ENCODE measurements at regions not wholly inside any gene's neighbourhood (a gene's known extent, or its start where the extent isn't known, plus 50 kb on each side); places are given as distances from the start of the nearest gene placed in this dataset.

GRCh38 chr16:73252446-73252845, 204.5 kb upstream of the ZFHX3 start:
- Mint-ChIP-seq H3K4me1 (no peaks in the 10 kb centered on the region), H3K27me3 (no peaks in the 10 kb centered on the region), H3K9me3 (no peaks in the 10 kb centered on the region), H3K4me3 (no peak overlapping the region), H3K27ac (no peak overlapping the region)
- no peak for DNase-seq
- ATAC-seq = no peak

GRCh38 chr16:73251608-73252007, 203.7 kb upstream of the ZFHX3 start:
- Mint-ChIP-seq H3K27ac (no peak overlapping the region), H3K4me3 (no peak overlapping the region), H3K9me3 (no peaks in the 10 kb centered on the region), H3K27me3 (no peaks in the 10 kb centered on the region), H3K4me1 (no peaks in the 10 kb centered on the region)
- ATAC-seq = no peak
- no peak for DNase-seq

- Mint-ChIP-seq H3K9me3 (peaks cover 0 to 8% of the 10 kb centered on the region in 2 donors), H3K4me1 (no peaks in the 10 kb centered on the region), H3K27ac (no peak overlapping the region), H3K4me3 (no peak overlapping the region), H3K27me3 (no peaks in the 10 kb centered on the region)
- ATAC-seq = no peak
- DNase-seq = no peak
Observed at GRCh38 chr16:73248316-73248715, 200.4 kb upstream of the ZFHX3 start.

- Mint-ChIP-seq H3K27ac (no peak overlapping the region), H3K27me3 (no peaks in the 10 kb centered on the region), H3K9me3 (peaks cover 0 to 8% of the 10 kb centered on the region in 2 donors), H3K4me3 (no peak overlapping the region), H3K4me1 (no peaks in the 10 kb centered on the region)
- ATAC-seq (no peak), DNase-seq (no peak)
Observed at GRCh38 chr16:73240920-73241319, 193.0 kb upstream of the ZFHX3 start.

- H3K27ac Mint-ChIP-seq = no peak overlapping the region
- DNase-seq = no peak
- ATAC-seq = no peak
- no peaks in the 10 kb centered on the region for H3K27me3 Mint-ChIP-seq
- H3K4me1 Mint-ChIP-seq = no peaks in the 10 kb centered on the region
- H3K9me3 Mint-ChIP-seq = peaks cover 0 to 3% of the 10 kb centered on the region in 2 donors
- H3K4me3 Mint-ChIP-seq = no peak overlapping the region
Observed at GRCh38 chr16:73237601-73238000, 189.7 kb upstream of the ZFHX3 start.

- Mint-ChIP-seq H3K27ac (no peak overlapping the region), H3K27me3 (no peaks in the 10 kb centered on the region), H3K4me1 (no peaks in the 10 kb centered on the region), H3K9me3 (peaks cover 0 to 7% of the 10 kb centered on the region in 2 donors), H3K4me3 (no peak overlapping the region)
- ATAC-seq = no peak
- DNase-seq = no peak
Observed at GRCh38 chr16:73234496-73234895, 186.6 kb upstream of the ZFHX3 start.

GRCh38 chr16:73233846-73234424, 186.0 kb upstream of the ZFHX3 start:
- H3K27me3 Mint-ChIP-seq = no peaks in the 10 kb centered on the region
- H3K27ac Mint-ChIP-seq = no peak overlapping the region
- H3K9me3 Mint-ChIP-seq = peaks cover 0 to 7% of the 10 kb centered on the region in 2 donors
- H3K4me1 Mint-ChIP-seq = no peaks in the 10 kb centered on the region
- no peak overlapping the region for H3K4me3 Mint-ChIP-seq
- ATAC-seq (no peak), DNase-seq (no peak)

- no peak for DNase-seq
- Mint-ChIP-seq H3K27ac (no peak overlapping the region), H3K4me1 (no peaks in the 10 kb centered on the region), H3K4me3 (no peak overlapping the region), H3K27me3 (no peaks in the 10 kb centered on the region), H3K9me3 (peaks cover 0 to 7% of the 10 kb centered on the region in 2 donors)
- ATAC-seq = no peak
Observed at GRCh38 chr16:73233329-73233765, 185.4 kb upstream of the ZFHX3 start.

GRCh38 chr16:73232555-73233328, 184.8 kb upstream of the ZFHX3 start:
- Mint-ChIP-seq H3K4me3 (no peak overlapping the region), H3K27me3 (no peaks in the 10 kb centered on the region), H3K9me3 (peaks cover 0 to 7% of the 10 kb centered on the region in 2 donors), H3K27ac (peak overlapping the region in 1 of 2 donors; percentile 29), H3K4me1 (no peaks in the 10 kb centered on the region)
- ATAC-seq = no peak
- DNase-seq = no peak

- Mint-ChIP-seq H3K4me1 (no peaks in the 10 kb centered on the region), H3K27me3 (no peaks in the 10 kb centered on the region), H3K4me3 (no peak overlapping the region), H3K27ac (no peak overlapping the region), H3K9me3 (peaks cover 0 to 7% of the 10 kb centered on the region in 2 donors)
- no peak for ATAC-seq
- no peak for DNase-seq
Observed at GRCh38 chr16:73231944-73232554, 184.1 kb upstream of the ZFHX3 start.

GRCh38 chr16:73231379-73231778, 183.5 kb upstream of the ZFHX3 start:
- peaks cover 0 to 7% of the 10 kb centered on the region in 2 donors for H3K9me3 Mint-ChIP-seq
- no peak overlapping the region for H3K27ac Mint-ChIP-seq
- DNase-seq (no peak), ATAC-seq (no peak)
- H3K27me3 Mint-ChIP-seq = no peaks in the 10 kb centered on the region
- H3K4me1 Mint-ChIP-seq = no peaks in the 10 kb centered on the region
- H3K4me3 Mint-ChIP-seq = no peak overlapping the region

- H3K27me3 Mint-ChIP-seq = no peaks in the 10 kb centered on the region
- H3K27ac Mint-ChIP-seq = no peak overlapping the region
- H3K9me3 Mint-ChIP-seq = peaks cover 0 to 7% of the 10 kb centered on the region in 2 donors
- no peak overlapping the region for H3K4me3 Mint-ChIP-seq
- DNase-seq = no peak
- no peak for ATAC-seq
- no peaks in the 10 kb centered on the region for H3K4me1 Mint-ChIP-seq
Observed at GRCh38 chr16:73230651-73231050, 182.7 kb upstream of the ZFHX3 start.

GRCh38 chr16:73228649-73229048, 180.7 kb upstream of the ZFHX3 start:
- H3K4me1 Mint-ChIP-seq = no peaks in the 10 kb centered on the region
- ATAC-seq (no peak), DNase-seq (no peak)
- H3K4me3 Mint-ChIP-seq = no peak overlapping the region
- no peaks in the 10 kb centered on the region for H3K27me3 Mint-ChIP-seq
- H3K27ac Mint-ChIP-seq = no peak overlapping the region
- peaks cover 0 to 7% of the 10 kb centered on the region in 2 donors for H3K9me3 Mint-ChIP-seq

- Mint-ChIP-seq H3K27ac (no peak overlapping the region), H3K4me1 (no peaks in the 10 kb centered on the region), H3K27me3 (no peaks in the 10 kb centered on the region), H3K9me3 (no peaks in the 10 kb centered on the region), H3K4me3 (no peak overlapping the region)
- no peak for ATAC-seq
- no peak for DNase-seq
Observed at GRCh38 chr16:73226675-73227074, 178.7 kb upstream of the ZFHX3 start.

GRCh38 chr16:73225983-73226382, 178.1 kb upstream of the ZFHX3 start:
- ATAC-seq = no peak

GRCh38 chr16:73220836-73221235, 172.9 kb upstream of the ZFHX3 start:
- ATAC-seq (no peak), DNase-seq (no peak)
- Mint-ChIP-seq H3K4me1 (no peaks in the 10 kb centered on the region), H3K4me3 (no peak overlapping the region), H3K27ac (no peak overlapping the region), H3K27me3 (no peaks in the 10 kb centered on the region), H3K9me3 (peaks cover 0 to 13% of the 10 kb centered on the region in 2 donors)

More at GRCh38 chr16:73225983-73226382, 178.1 kb upstream of the ZFHX3 start:
- Mint-ChIP-seq H3K4me1 (no peaks in the 10 kb centered on the region), H3K27ac (no peak overlapping the region), H3K9me3 (no peaks in the 10 kb centered on the region), H3K27me3 (no peaks in the 10 kb centered on the region), H3K4me3 (no peak overlapping the region)
- no peak for DNase-seq

All from stimulated activated naive CD8-positive, alpha-beta T cell treated with anti-CD3 and anti-CD28 coated beads, Interleukin-15, amount 100 ng/mL, for 72 hours (primary cell).